Thymus (tissue), 11 donors: ENCODE measurements at regions not wholly inside any gene's neighbourhood (a gene's known extent, or its start where the extent isn't known, plus 50 kb on each side); places are given as distances from the start of the nearest gene placed in this dataset.

ENCODE experiments used
- DNase-seq, 9 donors: peaks; one replicate each; pipeline ENCODE4 v3.0.0-alpha.2; 2013; ENCODE audit warnings: low spot score in 9 of 9, low read depth in 6 of 9, missing footprints in 1 of 9
- H3K27ac ChIP-seq, 2 donors: one replicate each; pipeline ENCODE4 v1.5.1; 2013; ENCODE audit warnings: control low read depth in 1 of 2, low read depth in 1 of 2, low read length in 1 of 2, mild to moderate bottlenecking in 1 of 2, moderate library complexity in 1 of 2
- H3K27me3 ChIP-seq, 2 donors: one replicate each; pipeline ENCODE4 v1.5.1; 2013; ENCODE audit warnings: low read length in 1 of 2; ENCODE audit not compliant: control insufficient read depth in 2 of 2, insufficient read depth in 1 of 2
- H3K36me3 ChIP-seq, 2 donors: one replicate each; pipeline ENCODE4 v1.5.1; 2013; ENCODE audit warnings: low read length in 1 of 2, mild to moderate bottlenecking in 1 of 2, moderate library complexity in 1 of 2; ENCODE audit not compliant: control insufficient read depth in 2 of 2, insufficient read depth in 2 of 2
- H3K4me1 ChIP-seq, 2 donors: one replicate each; pipeline ENCODE4 v1.5.1; 2013; ENCODE audit warnings: low read length in 2 of 2; ENCODE audit not compliant: control insufficient read depth in 2 of 2, insufficient read depth in 2 of 2
- H3K4me3 ChIP-seq, 2 donors: one replicate each; pipeline ENCODE4 v1.5.1; 2013; ENCODE audit warnings: low read length in 2 of 2, control low read depth in 1 of 2, mild to moderate bottlenecking in 1 of 2
- H3K9me3 ChIP-seq, 2 donors: one replicate each; pipeline ENCODE4 v1.5.1; 2013; ENCODE audit warnings: low read length in 1 of 2, mild to moderate bottlenecking in 1 of 2; ENCODE audit not compliant: control insufficient read depth in 2 of 2, insufficient read depth in 1 of 2
- WGBS: extraction: QIAGEN DNeasy Blood & Tissue Kit; methylation state at CpG from one replicate; pipeline ENCODE4 v1.1.7; 2013; 5-methylcytosine and 5-hydroxymethylcytosine counted together
- donor health status: healthy.

DNA sequence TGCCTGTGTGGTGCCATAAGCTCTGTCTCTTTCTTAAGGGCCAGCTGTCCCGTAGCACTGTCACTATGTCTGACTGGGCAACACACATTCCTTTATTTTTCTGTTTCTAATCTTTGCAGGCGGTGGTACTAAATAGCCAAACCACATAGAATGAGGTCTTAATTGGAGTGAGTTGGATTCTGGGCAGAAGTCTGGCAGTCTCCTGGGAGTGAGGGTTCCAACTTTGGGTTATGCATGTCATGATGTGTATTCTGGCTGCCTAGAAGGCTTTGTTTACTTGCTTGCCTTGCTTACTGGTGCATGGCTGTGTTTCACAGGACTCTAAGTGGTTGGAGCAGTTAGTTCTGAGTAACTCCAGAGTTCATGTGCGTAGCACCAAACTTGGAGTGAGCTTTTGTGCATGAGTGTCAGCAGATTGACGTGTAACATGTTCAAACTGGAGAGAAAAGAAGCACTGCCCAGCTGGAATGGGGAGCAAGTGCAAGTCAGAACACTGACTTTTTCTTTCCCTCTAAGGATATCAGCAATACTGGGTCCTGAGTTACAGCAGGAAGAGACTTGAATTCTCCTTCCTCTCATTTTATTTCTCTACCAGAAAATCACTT lies 185.8 kb downstream of the PCSK1 start:
- Histone ChIP-seq H3K4me3 (no peak overlapping the region), H3K9me3 (no peaks in the 10 kb centered on the region), H3K27ac (no peak overlapping the region), H3K36me3 (no peaks in the 10 kb centered on the region), H3K27me3 (no peaks in the 10 kb centered on the region), H3K4me1 (no peaks in the 10 kb centered on the region)
- DNase-seq, result peak in 2 of 9 donors; percentile 8 to 21
- WGBS, result 92% methylated on average over 4 of the region's 4 CpGs

DNA sequence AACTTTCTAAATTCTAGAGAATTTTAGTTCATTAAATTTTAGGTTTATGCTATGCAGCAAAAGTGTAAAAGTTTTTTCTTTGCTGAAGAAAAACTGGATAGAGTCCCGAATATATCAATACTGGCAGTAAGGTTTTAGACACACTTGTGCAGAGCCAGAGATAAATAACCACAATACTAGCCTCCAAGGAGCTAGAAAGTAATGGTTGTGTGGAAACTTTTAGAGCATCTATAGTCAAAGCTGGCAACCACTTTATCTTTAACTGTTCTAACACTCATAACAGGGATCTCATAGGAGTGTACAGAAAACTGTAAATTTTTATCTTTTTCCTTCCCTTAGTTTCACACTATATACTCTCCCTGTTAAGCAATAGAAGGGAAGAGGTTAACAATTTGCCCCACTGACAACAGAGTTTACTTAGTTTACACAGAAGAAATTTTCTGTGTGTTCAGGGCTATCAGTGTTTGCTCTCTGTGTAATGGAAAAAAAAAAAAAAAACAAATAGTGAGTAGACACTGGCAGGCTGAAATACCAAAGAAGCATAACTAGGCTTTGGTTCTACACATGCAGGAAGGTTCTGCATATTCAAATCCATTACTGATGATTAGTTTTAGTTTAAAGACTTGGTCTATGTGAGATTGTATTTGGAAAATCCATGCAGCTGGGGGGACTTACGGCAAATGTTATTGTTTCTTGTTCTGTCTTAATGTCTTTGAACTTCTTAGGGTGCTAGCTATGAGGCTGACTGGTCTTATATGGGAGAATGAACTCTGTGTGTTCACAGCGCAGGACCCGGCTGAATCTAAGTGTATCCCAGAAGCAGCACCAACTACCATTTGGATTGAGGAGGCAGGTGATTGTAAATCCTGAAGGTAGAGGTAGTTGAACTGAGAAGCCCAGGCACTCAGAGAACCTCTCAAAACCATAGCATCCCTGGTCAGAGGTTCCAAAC lies 187.6 kb downstream of the PCSK1 start:
- Histone ChIP-seq H3K4me3 (no peak overlapping the region), H3K27ac (no peak overlapping the region), H3K4me1 (no peaks in the 10 kb centered on the region), H3K27me3 (no peaks in the 10 kb centered on the region), H3K9me3 (no peaks in the 10 kb centered on the region), H3K36me3 (no peaks in the 10 kb centered on the region)
- 98% methylated on average over 4 of the region's 4 CpGs for WGBS
- no peak for DNase-seq

DNA sequence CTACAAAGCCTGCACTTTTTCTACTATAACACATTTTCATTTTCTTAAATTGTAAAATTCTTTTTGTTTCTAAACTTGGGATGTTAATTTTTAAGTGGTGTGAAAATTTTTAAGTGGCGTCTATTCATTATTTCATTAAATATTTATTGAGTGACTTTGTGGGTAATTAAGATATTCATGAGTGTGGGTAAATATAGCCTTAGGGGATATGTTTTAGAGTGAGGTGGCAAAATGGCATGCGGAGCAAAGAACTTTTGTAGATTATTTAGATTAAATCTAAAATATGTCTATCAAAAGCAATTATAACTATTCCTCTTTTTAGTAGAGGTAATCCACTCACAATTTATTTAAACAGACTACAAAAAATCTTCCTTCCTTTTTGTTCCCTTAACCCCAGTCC lies 188.4 kb downstream of the PCSK1 start:
- DNase-seq, result no peak
- WGBS, result 99% methylated on average over 2 of the region's 2 CpGs
- Histone ChIP-seq H3K4me3 (no peak overlapping the region), H3K27ac (no peak overlapping the region), H3K27me3 (no peaks in the 10 kb centered on the region), H3K9me3 (no peaks in the 10 kb centered on the region), H3K36me3 (no peaks in the 10 kb centered on the region), H3K4me1 (no peaks in the 10 kb centered on the region)

DNA sequence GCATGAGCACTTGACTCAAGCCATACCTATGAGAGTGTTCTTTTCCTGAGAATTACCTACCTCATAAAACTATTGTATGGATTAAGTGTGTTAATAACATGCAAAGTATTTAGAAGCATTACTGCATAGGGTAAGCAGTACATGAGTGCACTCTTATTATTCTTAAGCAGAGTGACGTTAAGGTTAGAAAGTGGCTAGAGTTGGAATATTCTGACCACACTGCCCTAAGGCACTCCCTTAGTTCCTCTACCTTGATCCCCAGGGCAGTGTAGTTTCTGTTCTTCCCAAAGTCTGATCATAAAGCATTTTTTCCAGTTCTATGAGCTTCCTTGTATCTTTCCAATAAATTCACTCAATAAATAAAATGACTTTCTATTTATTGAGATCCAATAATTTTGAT lies 189.2 kb downstream of the PCSK1 start:
- Histone ChIP-seq H3K27me3 (no peaks in the 10 kb centered on the region), H3K36me3 (no peaks in the 10 kb centered on the region), H3K4me1 (no peaks in the 10 kb centered on the region), H3K4me3 (no peak overlapping the region), H3K27ac (no peak overlapping the region), H3K9me3 (no peaks in the 10 kb centered on the region)
- 95% methylated on average over 1 of the region's 1 CpG for WGBS
- DNase-seq, result no peak

DNA sequence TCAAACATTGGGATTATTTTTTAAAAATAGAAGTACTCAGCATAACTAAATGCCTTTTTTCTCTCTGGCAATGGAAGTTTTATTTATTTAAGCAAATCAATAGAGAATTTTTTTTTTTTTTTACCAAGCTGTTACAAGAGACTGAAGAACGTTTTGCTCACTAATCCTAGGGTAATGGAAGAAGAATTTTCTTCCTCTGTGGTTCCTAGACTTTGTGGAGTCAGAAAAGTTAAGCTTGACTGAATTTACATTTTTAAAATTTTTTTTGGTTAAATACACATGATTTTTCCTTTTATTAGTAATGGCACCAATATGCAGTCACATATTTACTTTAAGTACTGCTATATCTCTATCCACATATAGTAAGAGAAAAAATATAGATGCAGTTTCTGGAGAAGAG lies 189.8 kb downstream of the PCSK1 start:
- Histone ChIP-seq H3K4me3 (no peak overlapping the region), H3K9me3 (no peaks in the 10 kb centered on the region), H3K27me3 (no peaks in the 10 kb centered on the region), H3K27ac (no peak overlapping the region), H3K36me3 (no peaks in the 10 kb centered on the region), H3K4me1 (no peaks in the 10 kb centered on the region)
- no peak for DNase-seq
- WGBS, result 82% methylated on average over 1 of the region's 1 CpG

DNA sequence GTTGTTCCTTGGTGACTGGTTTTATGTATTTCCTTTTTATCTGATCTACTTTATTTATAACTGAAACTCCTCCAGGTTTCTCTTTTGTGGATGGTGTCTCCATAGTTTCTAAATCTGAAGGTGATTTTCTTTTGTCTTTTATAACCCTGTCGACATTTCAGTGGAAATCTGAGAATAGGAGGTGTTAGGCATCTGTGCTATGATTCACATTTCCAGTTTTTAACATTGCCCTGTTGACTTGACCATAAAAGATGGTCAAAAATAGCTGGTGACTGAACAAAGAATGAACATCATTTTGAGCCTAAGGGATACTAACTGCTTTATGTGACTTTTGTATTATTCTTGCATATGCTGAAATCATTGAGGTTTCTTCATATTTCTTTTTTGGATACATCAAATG lies 190.5 kb downstream of the PCSK1 start:
- 75% methylated on average over 1 of the region's 1 CpG for WGBS
- H3K27ac ChIP-seq, result no peak overlapping the region
- H3K4me3 ChIP-seq, result no peak overlapping the region
- no peak for DNase-seq
- no peaks in the 10 kb centered on the region for H3K27me3 ChIP-seq
- H3K4me1 ChIP-seq, result no peaks in the 10 kb centered on the region
- no peaks in the 10 kb centered on the region for H3K36me3 ChIP-seq
- H3K9me3 ChIP-seq, result no peaks in the 10 kb centered on the region

DNA sequence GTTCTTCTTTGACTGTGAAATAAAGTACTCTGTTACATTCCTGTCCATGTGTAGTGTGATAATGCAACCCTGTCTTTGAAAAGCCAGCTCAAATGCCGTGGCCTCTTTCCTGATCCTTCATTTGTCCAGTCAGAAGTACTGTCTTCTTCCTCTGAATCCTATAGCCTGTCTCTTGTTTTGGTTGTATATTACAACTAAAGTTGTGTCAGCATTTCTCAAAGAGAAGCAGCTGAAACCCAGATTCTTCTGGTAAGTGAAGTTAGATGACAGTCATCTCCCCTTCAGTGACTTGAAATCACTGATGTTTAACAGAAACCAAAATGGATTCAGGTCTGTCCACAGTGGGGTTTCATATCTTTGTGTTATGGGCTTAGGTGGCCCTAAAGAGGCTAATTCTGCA lies 196.2 kb downstream of the PCSK1 start:
- DNase-seq, result no peak
- WGBS, result 91% methylated on average over 1 of the region's 1 CpG
- no peak overlapping the region for H3K4me3 ChIP-seq
- no peak overlapping the region for H3K27ac ChIP-seq
- H3K4me1 ChIP-seq, result no peaks in the 10 kb centered on the region
- no peaks in the 10 kb centered on the region for H3K27me3 ChIP-seq
- no peaks in the 10 kb centered on the region for H3K9me3 ChIP-seq
- H3K36me3 ChIP-seq, result no peaks in the 10 kb centered on the region

DNA sequence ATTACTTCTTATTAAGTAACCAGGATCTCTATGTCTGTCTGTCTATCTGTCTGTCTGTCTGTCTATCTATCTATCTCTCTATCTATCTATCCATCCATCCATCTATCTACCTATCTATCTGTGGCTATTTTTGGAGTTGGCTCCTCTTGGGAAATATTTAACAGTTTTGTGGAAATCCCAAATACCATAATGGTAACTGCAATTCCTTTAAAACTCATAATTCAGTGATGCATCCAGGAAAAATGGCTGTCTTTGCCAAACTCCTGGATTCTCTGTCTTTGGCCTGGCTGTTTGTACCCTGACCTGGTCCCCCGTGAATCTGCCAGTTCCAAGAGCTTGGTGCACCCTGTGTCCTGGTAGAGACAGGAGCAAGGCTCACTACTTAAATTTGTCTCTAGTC lies 197.0 kb downstream of the PCSK1 start:
- Histone ChIP-seq H3K9me3 (no peaks in the 10 kb centered on the region), H3K36me3 (no peaks in the 10 kb centered on the region), H3K4me1 (no peaks in the 10 kb centered on the region), H3K4me3 (no peak overlapping the region), H3K27me3 (no peaks in the 10 kb centered on the region), H3K27ac (no peak overlapping the region)
- DNase-seq, result no peak
- WGBS, result 98% methylated on average over 1 of the region's 1 CpG

DNA sequence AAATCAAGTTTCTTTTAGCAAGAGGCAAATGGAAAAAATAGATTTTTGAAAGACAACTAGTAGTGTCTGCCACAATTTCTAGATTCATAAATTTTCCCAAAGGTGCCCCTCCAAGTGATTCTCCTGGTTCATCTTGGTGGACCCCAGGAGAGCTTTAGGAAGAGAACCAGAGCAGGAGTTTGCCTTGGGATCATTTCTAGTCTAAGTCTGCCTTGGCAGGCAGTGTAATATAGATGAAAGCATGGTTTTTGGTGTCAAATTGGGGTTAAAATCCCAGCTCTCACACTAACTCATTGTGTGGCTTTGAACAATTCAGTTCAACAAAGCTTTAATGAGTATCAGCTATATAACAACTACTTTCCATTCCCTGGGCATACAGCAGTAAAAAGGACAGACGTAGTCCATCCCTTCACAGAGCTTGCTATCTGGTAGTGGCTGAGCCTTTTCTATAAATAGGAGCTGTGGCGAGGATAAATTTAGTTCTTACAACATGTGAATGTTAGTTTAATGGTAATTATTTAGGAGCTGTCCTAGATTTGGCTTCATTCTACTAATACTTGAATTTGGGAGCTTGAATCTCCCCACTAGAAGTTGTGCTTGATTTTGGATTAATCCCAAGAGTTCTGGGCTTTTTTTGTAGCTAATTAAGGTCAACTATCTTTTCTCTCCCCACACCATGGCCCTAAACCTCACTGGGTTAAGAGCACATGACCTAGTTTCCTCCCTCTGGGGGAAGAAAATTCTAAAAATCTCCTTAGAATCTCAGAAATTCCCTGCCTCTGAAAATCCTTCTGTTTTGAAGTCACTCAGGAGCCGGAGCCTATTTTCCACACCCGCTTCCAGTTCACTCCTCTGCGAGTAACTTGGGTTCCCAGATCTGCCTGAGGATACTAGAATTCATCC lies 197.8 kb downstream of the PCSK1 start:
- Histone ChIP-seq H3K4me1 (no peaks in the 10 kb centered on the region), H3K27me3 (no peaks in the 10 kb centered on the region), H3K36me3 (no peaks in the 10 kb centered on the region), H3K27ac (no peak overlapping the region), H3K9me3 (no peaks in the 10 kb centered on the region), H3K4me3 (no peak overlapping the region)
- DNase-seq, result no peak
- 95% methylated on average over 5 of the region's 5 CpGs for WGBS
